IMR-90 (cell line): ENCODE measurements at regions not wholly inside any gene's neighbourhood (a gene's known extent, or its start where the extent isn't known, plus 50 kb on each side); places are given as distances from the start of the nearest gene placed in this dataset.

Source experiments
- ATAC-seq: fragments of 200-7000 bp; cut with Tn5 transposase; 2 replicates; pipeline ENCODE4 v1.9.1; 2020; ENCODE audit warnings: low read depth, mild to moderate bottlenecking, moderate library complexity
- BruUV-seq: library from RNA; stranded (reverse); fragments of 400-500 nt; replicated peaks from 2 replicates; lab custom pipeline; 2021; lab: Mats Ljungman, UMichigan
- CTCF ChIA-PET: fragments of 300-600 bp; formaldehyde crosslinking; extraction: SDS; loops from one replicate; lab custom pipeline; 2021; ENCODE audit warnings: antibody characterized with exemption; lab: Yijun Ruan, JAX
- POLR2A ChIA-PET: fragments of 300-600 bp; sonication (Branson Sonifier 250); formaldehyde crosslinking; loops from one replicate; lab custom pipeline; 2022; ENCODE audit warnings: antibody characterized with exemption; ENCODE audit not compliant: unreplicated experiment; lab: Charles Lee
- DNase-seq: peaks from one replicate; pipeline ENCODE4 v3.0.0; 2013
- H2AFZ ChIP-seq: replicated peaks from 2 replicates; pipeline ENCODE3; 2013; ENCODE audit warnings: low read length, mild to moderate bottlenecking; ENCODE audit not compliant: poor library complexity
- H2AK5ac ChIP-seq: 2 replicates; pipeline ENCODE4 v1.6.1; 2013; ENCODE audit warnings: low read depth, low read length, inconsistent platforms
- H2AK9ac ChIP-seq: replicated peaks from 2 replicates; pipeline ENCODE3; 2013; ENCODE audit warnings: mild to moderate bottlenecking, low read depth, low read length, moderate library complexity; ENCODE audit not compliant: poor library complexity
- H2BK120ac ChIP-seq: 2 replicates; pipeline ENCODE4 v1.6.1; 2013; ENCODE audit warnings: low read depth, low read length, inconsistent platforms
- H2BK15ac ChIP-seq: 3 replicates; pipeline ENCODE4 v1.6.1; 2013; ENCODE audit warnings: low read depth, low read length, inconsistent platforms
- H2BK20ac ChIP-seq: 2 replicates; pipeline ENCODE4 v1.6.1; 2013; ENCODE audit warnings: low read depth, mild to moderate bottlenecking, inconsistent platforms, low read length, moderate library complexity
- H2BK5ac ChIP-seq: 2 replicates; pipeline ENCODE4 v1.6.1; 2013; ENCODE audit warnings: mild to moderate bottlenecking, low read depth, low read length, inconsistent platforms; ENCODE audit not compliant: poor library complexity, severe bottlenecking
- H3K14ac ChIP-seq: replicated peaks from 2 replicates; pipeline ENCODE4 v1.6.1; 2013; ENCODE audit warnings: low read depth, low read length, inconsistent platforms
- H3K18ac ChIP-seq: 2 replicates; pipeline ENCODE4 v1.6.1; 2013; ENCODE audit warnings: low read depth, low read length, control low read depth
- H3K23ac ChIP-seq: 2 replicates; pipeline ENCODE4 v1.6.1; 2013; ENCODE audit warnings: low read depth, low read length, inconsistent platforms
- H3K27ac ChIP-seq: 2 replicates; pipeline ENCODE4 v1.5.1; 2013; ENCODE audit warnings: mild to moderate bottlenecking, control low read depth, low read length; ENCODE audit not compliant: insufficient read depth
- H3K27me3 ChIP-seq: 2 replicates; pipeline ENCODE4 v1.6.1; 2013; ENCODE audit warnings: low read length; ENCODE audit not compliant: control insufficient read depth, insufficient read depth
- H3K36me3 ChIP-seq: 2 replicates; pipeline ENCODE4 v1.6.1; 2013; ENCODE audit warnings: low read length, mixed read lengths; ENCODE audit not compliant: control insufficient read depth, insufficient read depth
- H3K4ac ChIP-seq: 2 replicates; pipeline ENCODE4 v1.6.1; 2013; ENCODE audit warnings: low read depth, low read length, inconsistent platforms
- H3K4me1 ChIP-seq: 2 replicates; pipeline ENCODE4 v1.6.1; 2013; ENCODE audit warnings: low read length, mixed read lengths; ENCODE audit not compliant: control insufficient read depth, insufficient read depth
- H3K4me2 ChIP-seq: 2 replicates; pipeline ENCODE4 v1.6.1; 2013; ENCODE audit warnings: low read depth, mild to moderate bottlenecking, control low read depth, low read length, moderate library complexity
- H3K4me3 ChIP-seq: 2 replicates; pipeline ENCODE4 v1.5.1; 2013; ENCODE audit warnings: low read depth, mild to moderate bottlenecking, control low read depth, low read length, moderate library complexity; ENCODE audit not compliant: insufficient read depth
- H3K56ac ChIP-seq: 2 replicates; pipeline ENCODE4 v1.6.1; 2013; ENCODE audit warnings: low read length, inconsistent platforms; ENCODE audit not compliant: insufficient read depth; ENCODE audit errors: extremely low read depth
- H3K79me1 ChIP-seq, 2 experiments: 2 replicates each; pipeline ENCODE4 v1.6.1; 2013; ENCODE audit warnings: low read length in 2 of 2, inconsistent platforms in 1 of 2, low read depth in 1 of 2
- H3K9ac ChIP-seq: 2 replicates; pipeline ENCODE4 v1.6.1; 2013; ENCODE audit warnings: low read depth, low read length, control low read depth
- H3K9me1 ChIP-seq: 2 replicates; pipeline ENCODE4 v1.6.1; 2013; ENCODE audit warnings: low read length, inconsistent platforms; ENCODE audit not compliant: insufficient read depth
- H3K9me3 ChIP-seq: 2 replicates; pipeline ENCODE4 v1.6.1; 2013; ENCODE audit warnings: low read length; ENCODE audit not compliant: control insufficient read depth, insufficient read depth
- H4K20me1 ChIP-seq: 2 replicates; pipeline ENCODE4 v1.6.1; 2013; ENCODE audit warnings: low read length, inconsistent platforms; ENCODE audit not compliant: insufficient read depth
- H4K5ac ChIP-seq: 2 replicates; pipeline ENCODE4 v1.6.1; 2013; ENCODE audit warnings: mild to moderate bottlenecking, low read depth, low read length, control low read depth
- H4K8ac ChIP-seq, 2 experiments: 2 replicates each; pipeline ENCODE4 v1.6.1; 2013; ENCODE audit warnings: low read depth in 2 of 2, low read length in 2 of 2, control low read depth in 1 of 2, inconsistent platforms in 1 of 2
- H4K91ac ChIP-seq: 2 replicates; pipeline ENCODE4 v1.6.1; 2013; ENCODE audit warnings: low read depth, low read length, inconsistent platforms; ENCODE audit not compliant: insufficient read depth
- RCOR1 ChIP-seq: IDR thresholded peaks from 2 replicates; pipeline ENCODE4 v1.6.1; 2012; ENCODE audit warnings: mild to moderate bottlenecking, low read length, improper control_type of control experiment; ENCODE audit not compliant: insufficient replicate concordance
- WGBS, 2 experiments: methylation state at CpG; one replicate each; pipeline versions ENCODE4 v1.1.5 to v1.1.7; 2013; ENCODE audit warnings: missing lambda C conversion rate in 2 of 2; ENCODE audit not compliant: insufficient read length in 1 of 2; ENCODE audit errors: extremely low coverage in 2 of 2; 5-methylcytosine and 5-hydroxymethylcytosine counted together
- dilution Hi-C: fragments of 300-500 bp; cut with HindIII; formaldehyde crosslinking; loops from one replicate; pipeline ENCODE4 v1.14.3; 2018; ENCODE audit warnings: low sequenced_read_pairs; ENCODE audit not compliant: unreplicated experiment
- in situ Hi-C: fragments of 300-500 bp; cut with MboI; formaldehyde crosslinking; loops from 3 replicates; pipeline ENCODE4 v1.14.3; 2019; ENCODE audit warnings: low sequenced_read_pairs, inconsistent platforms, mixed read lengths
- intact Hi-C: fragments of 100-400 bp; cut with micrococcal nuclease; formaldehyde crosslinking; loops from 2 replicates; pipeline ENCODE4 v1.10.0; 2022
- TF ChIP-seq, protein P1 (sequence below): fragments of 150-350 bp; IDR thresholded peaks from 2 replicates; pipeline ENCODE4 v1.6.1; 2017; ENCODE audit warnings: mild to moderate bottlenecking, antibody characterized with exemption, low read length, low read depth

DNA sequence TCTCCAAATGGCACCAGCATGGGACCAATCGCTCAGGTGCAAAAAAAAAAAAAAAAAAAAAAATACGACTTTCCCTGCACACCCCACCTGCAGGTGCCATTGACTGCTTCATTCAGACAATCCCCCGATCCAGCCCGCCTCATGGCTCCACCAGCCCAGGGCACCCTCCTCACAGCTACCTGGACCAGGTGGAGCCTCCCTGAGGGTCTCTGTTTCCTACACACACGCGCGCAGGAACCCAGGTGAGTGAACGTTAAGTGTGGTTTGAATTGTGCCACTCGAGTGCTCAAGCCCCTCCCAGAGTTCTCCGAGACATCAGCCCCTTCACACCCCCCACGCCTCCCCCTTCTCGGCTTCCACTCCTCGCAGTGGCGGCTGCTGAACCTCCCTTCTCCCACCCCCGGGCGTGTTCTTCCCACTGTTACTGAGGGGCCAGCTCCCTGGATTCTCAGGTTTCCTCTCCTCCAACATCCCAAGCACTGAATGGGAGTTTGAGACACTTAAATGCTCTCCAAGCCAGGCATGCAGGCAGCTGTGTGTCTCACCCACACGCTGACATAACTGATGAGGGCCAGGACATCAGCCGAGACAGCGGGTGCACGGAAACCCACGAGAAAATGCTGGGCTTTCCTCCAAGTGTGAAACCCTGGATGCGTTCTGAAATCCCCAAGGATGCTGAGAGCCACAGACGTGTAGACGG, 88.8 kb upstream of the SNTG2 start:
- Histone ChIP-seq H3K4ac (no peak overlapping the region), H2AK5ac (no peak overlapping the region), H3K4me1 (no peaks in the 10 kb centered on the region), H3K9me3 (peaks cover 14% of the 10 kb centered on the region), H2BK20ac (no peak overlapping the region), H2BK5ac (no peak overlapping the region), H3K56ac (no peak overlapping the region), H3K27ac (no peak overlapping the region), H2AFZ (no peak overlapping the region), H4K8ac (no peak overlapping the region), H2BK15ac (no peak overlapping the region), H3K9ac (no peak overlapping the region), H2AK9ac (no peak overlapping the region), H4K91ac (no peak overlapping the region), H4K5ac (no peak overlapping the region), H3K79me1 (no peaks in the 10 kb centered on the region), H3K4me3 (no peak overlapping the region), H3K36me3 (no peaks in the 10 kb centered on the region), H2BK120ac (no peak overlapping the region), H4K20me1 (no peaks in the 10 kb centered on the region), H3K4me2 (no peak overlapping the region), H3K9me1 (no peaks in the 10 kb centered on the region), H3K23ac (no peak overlapping the region), H3K14ac (no peak overlapping the region), H3K27me3 (no peaks in the 10 kb centered on the region), H3K18ac (no peak overlapping the region)
- intact Hi-C loops (no loop called here), dilution Hi-C loops (no loop called here), in situ Hi-C loops (no loop called here)
- no TSS peak for BruUV-seq
- TF ChIP-seq, protein P1, sequence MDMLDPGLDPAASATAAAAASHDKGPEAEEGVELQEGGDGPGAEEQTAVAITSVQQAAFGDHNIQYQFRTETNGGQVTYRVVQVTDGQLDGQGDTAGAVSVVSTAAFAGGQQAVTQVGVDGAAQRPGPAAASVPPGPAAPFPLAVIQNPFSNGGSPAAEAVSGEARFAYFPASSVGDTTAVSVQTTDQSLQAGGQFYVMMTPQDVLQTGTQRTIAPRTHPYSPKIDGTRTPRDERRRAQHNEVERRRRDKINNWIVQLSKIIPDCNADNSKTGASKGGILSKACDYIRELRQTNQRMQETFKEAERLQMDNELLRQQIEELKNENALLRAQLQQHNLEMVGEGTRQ, result no peak
- no peak for TF ChIP-seq RCOR1
- DNase-seq (no peak), ATAC-seq (no peak)
- POLR2A ChIA-PET, result no interaction called here
- CTCF ChIA-PET, result no interaction called here
- 3% methylated on average over 7 of the region's 24 CpGs; no CpG with 5 or more reads in 1 of the 2 experiments for WGBS, 2 experiments
